ENCODE measurements at regions not wholly inside any gene's neighbourhood (a gene's known extent, or its start where the extent isn't known, plus 50 kb on each side); places are given as distances from the start of the nearest gene placed in this dataset.

DNA sequence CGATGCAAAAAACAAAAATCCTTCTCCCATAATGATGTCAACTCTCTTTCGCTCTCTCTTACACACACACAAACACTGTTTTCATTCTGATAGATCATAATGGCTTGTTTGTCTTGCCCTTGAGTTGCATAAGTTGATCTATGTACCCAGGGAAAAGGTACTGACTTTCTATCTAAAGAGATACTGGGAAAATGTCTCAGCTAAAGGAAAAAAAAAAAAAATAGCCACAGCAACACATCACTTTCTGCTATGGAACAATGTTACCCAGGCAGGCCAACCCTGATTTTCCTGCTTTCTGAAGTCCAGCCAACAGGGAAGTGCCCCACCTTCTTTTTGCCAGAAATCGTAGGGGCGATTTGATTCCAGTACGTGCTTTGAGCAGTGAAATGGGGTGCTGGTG lies 212.6 kb upstream of the ACTBL2 start:
- TF ChIP-seq CTCF (IDR thresholded peaks at IDR 0.05) = no peak
- no peak for TF ChIP-seq POLR2A (IDR thresholded peaks at IDR 0.05)
